ENCODE measurements at regions not wholly inside any gene's neighbourhood (a gene's known extent, or its start where the extent isn't known, plus 50 kb on each side); places are given as distances from the start of the nearest gene placed in this dataset.

GRCh38 chr3:68620211-68620610, 312.1 kb downstream of the TAFA4 start:
- TF ChIP-seq CTCF (IDR thresholded peaks at IDR 0.05) (no peak), POLR2A (IDR thresholded peaks at IDR 0.05) (no peak)

All from Peyer's patch (tissue), 4 donors.